ENCODE measurements at regions not wholly inside any gene's neighbourhood (a gene's known extent, or its start where the extent isn't known, plus 50 kb on each side); places are given as distances from the start of the nearest gene placed in this dataset.

DNA sequence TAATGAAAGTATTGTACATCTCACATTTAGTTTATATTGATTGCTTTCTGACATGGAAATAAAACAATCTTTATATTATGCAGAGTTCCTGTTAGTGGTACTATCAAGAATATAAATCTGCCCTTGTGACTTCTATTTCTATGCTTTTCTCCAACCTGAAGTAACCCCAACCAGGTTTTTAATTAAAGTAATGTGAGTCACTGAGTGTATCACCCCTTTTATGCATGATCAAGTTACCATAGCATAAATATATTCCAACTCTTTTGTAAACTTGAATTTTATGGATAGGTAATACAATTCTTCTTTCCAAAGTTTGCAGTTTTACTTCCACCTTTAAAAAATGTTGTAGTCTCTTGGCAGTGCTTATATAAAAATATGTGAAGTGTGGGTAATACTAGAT, 532.3 kb downstream of the USP25 start:
- TF ChIP-seq POLR2A (IDR thresholded peaks at IDR 0.05; ENCODE audit: low read depth, low read length): no peak
- no peak for TF ChIP-seq SPI1 (IDR thresholded peaks at IDR 0.05; ENCODE audit: low read depth, low read length)
- TF ChIP-seq POLR2AphosphoS5 (IDR thresholded peaks at IDR 0.05; ENCODE audit: low read depth, low read length): no peak
- TF ChIP-seq TAF1 (IDR thresholded peaks at IDR 0.05; ENCODE audit: low read depth, low read length): no peak
